ENCODE measurements at regions not wholly inside any gene's neighbourhood (a gene's known extent, or its start where the extent isn't known, plus 50 kb on each side); places are given as distances from the start of the nearest gene placed in this dataset.
"Not testable (repeated sequence)": the region's sequence is repeated elsewhere in the genome, so short reads cannot be mapped to it uniquely, and the experiment has no call there.

DNA sequence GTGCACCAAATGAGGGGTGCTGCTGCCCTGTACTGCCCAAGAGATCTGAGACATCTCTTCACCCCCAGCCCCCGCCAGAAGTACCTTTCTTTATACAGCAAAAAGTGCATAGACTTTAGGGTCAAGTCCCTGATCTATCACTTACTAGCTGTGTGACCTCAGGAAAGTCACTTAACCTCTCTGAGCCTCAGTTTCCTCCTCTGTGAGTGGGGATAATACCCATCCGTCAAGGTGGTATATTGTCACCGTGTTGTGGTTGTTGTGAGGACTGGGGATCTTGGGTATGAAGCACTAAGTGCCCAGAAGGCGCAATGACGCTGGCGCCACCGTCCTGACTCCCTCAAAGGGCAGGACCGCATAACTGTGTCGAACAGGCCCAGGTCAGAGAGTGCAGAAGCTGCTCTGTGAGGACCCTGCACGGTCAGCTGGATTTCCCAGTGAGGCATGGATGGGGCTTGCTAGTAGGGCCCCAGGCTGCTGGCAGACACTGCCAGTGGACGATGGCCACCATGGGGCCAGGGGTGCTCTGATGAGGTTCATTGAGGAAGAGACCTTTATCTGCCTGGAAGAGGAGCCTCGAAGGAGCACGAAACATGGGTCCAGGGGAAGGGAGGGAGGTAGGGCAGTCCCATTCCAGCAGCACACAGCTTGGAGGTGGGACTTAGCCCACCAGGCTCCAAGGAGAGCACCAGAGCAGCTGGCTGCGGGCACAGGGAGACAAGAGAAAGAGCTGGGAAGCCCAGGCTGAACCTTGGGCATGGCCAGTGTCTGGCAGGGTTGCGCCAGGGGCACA lies 61.8 kb upstream of the LAPTM4A start:
- no peak for DNase-seq
- H3K36me3 ChIP-seq: no peaks in the 10 kb centered on the region
- no peaks in the 10 kb centered on the region for H3K27me3 ChIP-seq
- H3K4me3 ChIP-seq: no peak overlapping the region
- peaks cover 0 to 36% (median 7%) of the 10 kb centered on the region in 4 donors for H3K4me1 ChIP-seq
- H3K9me3 ChIP-seq: no peaks in the 10 kb centered on the region
- no peak for TF ChIP-seq POLR2A (IDR thresholded peaks at IDR 0.05)
- TF ChIP-seq, protein P1, sequence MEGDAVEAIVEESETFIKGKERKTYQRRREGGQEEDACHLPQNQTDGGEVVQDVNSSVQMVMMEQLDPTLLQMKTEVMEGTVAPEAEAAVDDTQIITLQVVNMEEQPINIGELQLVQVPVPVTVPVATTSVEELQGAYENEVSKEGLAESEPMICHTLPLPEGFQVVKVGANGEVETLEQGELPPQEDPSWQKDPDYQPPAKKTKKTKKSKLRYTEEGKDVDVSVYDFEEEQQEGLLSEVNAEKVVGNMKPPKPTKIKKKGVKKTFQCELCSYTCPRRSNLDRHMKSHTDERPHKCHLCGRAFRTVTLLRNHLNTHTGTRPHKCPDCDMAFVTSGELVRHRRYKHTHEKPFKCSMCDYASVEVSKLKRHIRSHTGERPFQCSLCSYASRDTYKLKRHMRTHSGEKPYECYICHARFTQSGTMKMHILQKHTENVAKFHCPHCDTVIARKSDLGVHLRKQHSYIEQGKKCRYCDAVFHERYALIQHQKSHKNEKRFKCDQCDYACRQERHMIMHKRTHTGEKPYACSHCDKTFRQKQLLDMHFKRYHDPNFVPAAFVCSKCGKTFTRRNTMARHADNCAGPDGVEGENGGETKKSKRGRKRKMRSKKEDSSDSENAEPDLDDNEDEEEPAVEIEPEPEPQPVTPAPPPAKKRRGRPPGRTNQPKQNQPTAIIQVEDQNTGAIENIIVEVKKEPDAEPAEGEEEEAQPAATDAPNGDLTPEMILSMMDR (IDR thresholded peaks at IDR 0.05): no peak
- H3K27ac ChIP-seq: no peak overlapping the region

DNA sequence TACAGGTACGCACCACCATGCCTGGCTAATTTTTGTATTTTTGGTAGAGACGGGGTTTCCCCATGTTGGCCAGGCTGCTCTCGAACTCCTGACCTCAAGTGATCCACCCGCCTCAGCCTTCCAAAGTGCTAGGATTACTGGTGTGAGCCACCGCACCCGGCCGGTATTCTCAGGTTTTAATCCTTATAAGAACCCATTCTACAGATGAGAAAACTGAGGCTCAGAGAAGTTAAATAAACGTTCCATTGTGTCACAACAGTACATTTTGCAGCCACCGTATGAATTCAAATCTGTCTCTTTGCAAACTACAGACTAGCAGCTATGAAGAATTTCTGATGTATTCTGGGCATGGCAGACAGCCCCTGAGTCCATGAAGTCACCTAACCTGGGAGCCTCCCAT lies 60.9 kb upstream of the LAPTM4A start:
- peaks cover 0 to 36% (median 7%) of the 10 kb centered on the region in 4 donors for H3K4me1 ChIP-seq
- DNase-seq, H3K4me3 ChIP-seq: not testable (repeated sequence)

DNA sequence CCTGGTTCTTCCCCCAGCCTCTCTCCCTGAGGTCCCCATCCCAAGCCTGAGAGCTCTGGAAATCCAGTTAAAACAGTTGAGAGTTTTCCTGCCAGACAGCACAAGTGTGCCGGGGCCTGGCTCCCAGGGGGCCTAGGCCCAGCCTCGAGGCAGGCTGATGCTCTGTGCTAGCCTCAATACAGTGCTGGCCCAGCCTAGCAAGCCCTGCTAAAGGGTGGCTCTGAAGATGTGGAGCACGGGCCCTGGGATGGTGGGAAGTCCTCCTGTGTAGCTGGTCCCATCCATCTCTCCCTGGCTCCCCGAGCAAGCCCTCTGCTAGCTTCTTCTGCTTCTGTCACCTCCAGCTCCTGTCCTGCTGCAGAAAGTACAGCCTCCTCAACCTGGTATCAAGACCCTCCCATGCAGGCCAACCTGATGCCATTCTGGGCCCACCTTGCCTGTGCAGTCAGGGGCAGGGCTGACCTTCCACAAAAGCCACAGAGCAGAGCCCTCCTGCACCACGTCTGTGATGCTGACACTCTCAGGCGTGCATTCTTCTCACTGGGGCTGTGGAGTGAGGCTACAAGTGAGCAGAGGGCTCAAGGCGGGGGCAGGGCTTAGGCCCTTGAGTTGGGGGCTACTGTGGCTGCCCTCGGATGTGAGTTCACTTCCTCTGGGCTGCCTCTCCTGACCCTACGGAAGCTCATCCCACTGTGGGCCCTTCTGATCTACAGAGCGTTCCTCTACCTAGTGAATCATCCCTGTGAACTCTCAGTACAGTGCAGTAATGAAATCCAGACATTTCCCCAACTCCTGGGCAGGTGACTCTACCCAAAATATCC lies 60.1 kb upstream of the LAPTM4A start:
- no peak overlapping the region for H3K4me3 ChIP-seq
- TF ChIP-seq POLR2A (IDR thresholded peaks at IDR 0.05): no peak
- TF ChIP-seq, protein P1 (IDR thresholded peaks at IDR 0.05): no peak
- no peak overlapping the region for H3K27ac ChIP-seq
- no peaks in the 10 kb centered on the region for H3K27me3 ChIP-seq
- H3K4me1 ChIP-seq: peaks cover 0 to 34% (median 7%) of the 10 kb centered on the region in 4 donors
- H3K9me3 ChIP-seq: no peaks in the 10 kb centered on the region
- no peak for DNase-seq
- H3K36me3 ChIP-seq: no peaks in the 10 kb centered on the region

More for the DNA sequence above, 60.9 kb upstream of the LAPTM4A start:
- H3K9me3 ChIP-seq, H3K27ac ChIP-seq, H3K36me3 ChIP-seq, H3K27me3 ChIP-seq: not testable (repeated sequence)

DNA sequence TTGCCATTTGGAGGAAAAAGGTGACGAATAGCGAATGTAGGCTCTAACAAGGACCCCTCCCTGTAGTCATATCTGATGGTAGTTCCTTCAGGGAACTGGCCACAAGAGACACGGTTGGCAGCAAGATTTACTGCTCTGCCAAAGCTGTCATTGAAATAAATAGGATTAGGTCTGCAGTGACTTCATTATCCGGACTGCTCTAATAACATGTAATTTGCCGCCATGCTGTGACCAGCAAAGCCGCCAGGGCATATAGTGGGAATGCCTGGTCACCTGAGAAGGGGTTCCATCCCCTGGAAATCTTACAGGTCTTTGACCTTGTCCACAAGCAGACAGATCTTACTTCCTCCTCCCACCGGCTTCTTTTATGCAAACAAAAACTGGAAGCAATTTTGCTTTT lies 59.4 kb upstream of the LAPTM4A start:
- Histone ChIP-seq H3K9me3 (no peaks in the 10 kb centered on the region), H3K36me3 (no peaks in the 10 kb centered on the region), H3K27ac (no peak overlapping the region), H3K4me1 (peaks cover 0 to 27% (median 7%) of the 10 kb centered on the region in 4 donors), H3K27me3 (no peaks in the 10 kb centered on the region), H3K4me3 (no peak overlapping the region)
- TF ChIP-seq, protein P1 (IDR thresholded peaks at IDR 0.05): no peak
- TF ChIP-seq POLR2A (IDR thresholded peaks at IDR 0.05): no peak
- DNase-seq: no peak

DNA sequence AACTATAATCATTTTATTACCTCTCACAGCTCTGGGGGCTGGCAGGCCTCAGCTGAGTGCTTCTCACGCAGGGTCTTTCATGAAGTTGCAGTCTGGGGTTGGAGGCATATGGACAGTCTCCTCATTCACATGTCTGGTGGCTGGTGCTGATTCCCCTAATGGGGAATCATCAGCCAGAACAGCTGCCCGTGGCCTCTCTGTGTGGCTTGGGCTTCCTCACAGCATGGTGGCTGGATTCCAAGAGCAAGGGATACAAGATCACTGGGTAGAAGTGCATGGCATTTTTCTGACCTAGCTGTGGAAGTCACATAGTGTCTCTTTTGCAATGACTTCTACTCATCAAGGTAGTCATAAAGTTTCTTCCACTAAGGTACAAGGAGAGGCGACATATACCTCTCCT lies 59.0 kb upstream of the LAPTM4A start:
- no peaks in the 10 kb centered on the region for H3K36me3 ChIP-seq
- H3K9me3 ChIP-seq: no peaks in the 10 kb centered on the region
- no peaks in the 10 kb centered on the region for H3K27me3 ChIP-seq
- H3K4me3 ChIP-seq: no peak overlapping the region
- TF ChIP-seq, protein P1 (IDR thresholded peaks at IDR 0.05): no peak
- TF ChIP-seq POLR2A (IDR thresholded peaks at IDR 0.05): no peak
- H3K4me1 ChIP-seq: peaks cover 0 to 22% (median 5%) of the 10 kb centered on the region in 4 donors
- H3K27ac ChIP-seq: no peak overlapping the region
- DNase-seq: no peak
